ENCODE measurements at regions not wholly inside any gene's neighbourhood (a gene's known extent, or its start where the extent isn't known, plus 50 kb on each side); places are given as distances from the start of the nearest gene placed in this dataset.

GRCh38 chr6:125354649-125355048 lies 52.9 kb upstream of the HDDC2 start:
- peaks cover 0 to 13% of the 10 kb centered on the region in 2 donors for H3K27me3 ChIP-seq (ENCODE audit: control insufficient read depth in 2 of 2, insufficient read depth in 2 of 2, low read length in 2 of 2)
- H3K36me3 ChIP-seq (ENCODE audit: control insufficient read depth in 2 of 2, insufficient read depth in 2 of 2, low read length in 2 of 2), result no peaks in the 10 kb centered on the region
- no peaks in the 10 kb centered on the region for H3K4me1 ChIP-seq (ENCODE audit: control insufficient read depth in 2 of 2, insufficient read depth in 2 of 2, low read length in 2 of 2)
- H3K4me3 ChIP-seq (ENCODE audit: low read length in 2 of 2), result no peak overlapping the region
- peak overlapping the region in 1 of 2 donors; percentile 4 for H3K27ac ChIP-seq (ENCODE audit: low read depth in 2 of 2, low read length in 2 of 2)
- no peaks in the 10 kb centered on the region for H3K9me3 ChIP-seq (ENCODE audit: control insufficient read depth in 2 of 2, low read length in 2 of 2)
- H3K9ac ChIP-seq (ENCODE audit: low read depth in 1 of 2, low read length in 2 of 2), result no peak overlapping the region

- H3K4me1 ChIP-seq (ENCODE audit: control insufficient read depth in 2 of 2, insufficient read depth in 2 of 2, low read length in 2 of 2), result no peaks in the 10 kb centered on the region
- H3K36me3 ChIP-seq (ENCODE audit: control insufficient read depth in 2 of 2, insufficient read depth in 2 of 2, low read length in 2 of 2), result no peaks in the 10 kb centered on the region
- no peak overlapping the region for H3K27ac ChIP-seq (ENCODE audit: low read depth in 2 of 2, low read length in 2 of 2)
- no peaks in the 10 kb centered on the region for H3K9me3 ChIP-seq (ENCODE audit: control insufficient read depth in 2 of 2, low read length in 2 of 2)
- H3K4me3 ChIP-seq (ENCODE audit: low read length in 2 of 2), result no peak overlapping the region
- H3K27me3 ChIP-seq (ENCODE audit: control insufficient read depth in 2 of 2, insufficient read depth in 2 of 2, low read length in 2 of 2), result peaks cover 2 to 13% of the 10 kb centered on the region in 2 donors
- no peak overlapping the region for H3K9ac ChIP-seq (ENCODE audit: low read depth in 1 of 2, low read length in 2 of 2)
Observed at GRCh38 chr6:125356884-125357283, 55.1 kb upstream of the HDDC2 start.

- Histone ChIP-seq H3K27me3 (ENCODE audit: control insufficient read depth in 2 of 2, insufficient read depth in 2 of 2, low read length in 2 of 2) (peaks cover 7 to 16% of the 10 kb centered on the region in 2 donors), H3K27ac (ENCODE audit: low read depth in 2 of 2, low read length in 2 of 2) (peak overlapping the region; percentile 10 to 16), H3K9ac (ENCODE audit: low read depth in 1 of 2, low read length in 2 of 2) (no peak overlapping the region), H3K4me1 (ENCODE audit: control insufficient read depth in 2 of 2, insufficient read depth in 2 of 2, low read length in 2 of 2) (no peaks in the 10 kb centered on the region), H3K4me3 (ENCODE audit: low read length in 2 of 2) (no peak overlapping the region), H3K36me3 (ENCODE audit: control insufficient read depth in 2 of 2, insufficient read depth in 2 of 2, low read length in 2 of 2) (no peaks in the 10 kb centered on the region), H3K9me3 (ENCODE audit: control insufficient read depth in 2 of 2, low read length in 2 of 2) (no peaks in the 10 kb centered on the region)
Observed at GRCh38 chr6:125357515-125358256, 55.9 kb upstream of the HDDC2 start.

- peaks cover 17 to 27% of the 10 kb centered on the region in 2 donors for H3K27me3 ChIP-seq (ENCODE audit: control insufficient read depth in 2 of 2, insufficient read depth in 2 of 2, low read length in 2 of 2)
Observed at GRCh38 chr6:125358898-125359297, 57.1 kb upstream of the HDDC2 start.

GRCh38 chr6:125361868-125362267 lies 60.1 kb upstream of the HDDC2 start:
- no peaks in the 10 kb centered on the region for H3K36me3 ChIP-seq (ENCODE audit: control insufficient read depth in 2 of 2, insufficient read depth in 2 of 2, low read length in 2 of 2)
- no peaks in the 10 kb centered on the region for H3K9me3 ChIP-seq (ENCODE audit: control insufficient read depth in 2 of 2, low read length in 2 of 2)
- peaks cover 0 to 4% of the 10 kb centered on the region in 2 donors for H3K4me1 ChIP-seq (ENCODE audit: control insufficient read depth in 2 of 2, insufficient read depth in 2 of 2, low read length in 2 of 2)
- H3K27ac ChIP-seq (ENCODE audit: low read depth in 2 of 2, low read length in 2 of 2), result no peak overlapping the region
- no peak overlapping the region for H3K4me3 ChIP-seq (ENCODE audit: low read length in 2 of 2)
- H3K9ac ChIP-seq (ENCODE audit: low read depth in 1 of 2, low read length in 2 of 2), result no peak overlapping the region
- peaks cover 20 to 28% of the 10 kb centered on the region in 2 donors for H3K27me3 ChIP-seq (ENCODE audit: control insufficient read depth in 2 of 2, insufficient read depth in 2 of 2, low read length in 2 of 2)

More at GRCh38 chr6:125358898-125359297, 57.1 kb upstream of the HDDC2 start:
- Histone ChIP-seq H3K9ac (ENCODE audit: low read depth in 1 of 2, low read length in 2 of 2) (no peak overlapping the region), H3K36me3 (ENCODE audit: control insufficient read depth in 2 of 2, insufficient read depth in 2 of 2, low read length in 2 of 2) (no peaks in the 10 kb centered on the region), H3K9me3 (ENCODE audit: control insufficient read depth in 2 of 2, low read length in 2 of 2) (no peaks in the 10 kb centered on the region), H3K27ac (ENCODE audit: low read depth in 2 of 2, low read length in 2 of 2) (no peak overlapping the region), H3K4me1 (ENCODE audit: control insufficient read depth in 2 of 2, insufficient read depth in 2 of 2, low read length in 2 of 2) (peaks cover 0 to 4% of the 10 kb centered on the region in 2 donors), H3K4me3 (ENCODE audit: low read length in 2 of 2) (no peak overlapping the region)

GRCh38 chr6:125363039-125363823 lies 61.5 kb upstream of the HDDC2 start:
- Histone ChIP-seq H3K9me3 (ENCODE audit: control insufficient read depth in 2 of 2, low read length in 2 of 2) (no peaks in the 10 kb centered on the region), H3K36me3 (ENCODE audit: control insufficient read depth in 2 of 2, insufficient read depth in 2 of 2, low read length in 2 of 2) (no peaks in the 10 kb centered on the region), H3K4me1 (ENCODE audit: control insufficient read depth in 2 of 2, insufficient read depth in 2 of 2, low read length in 2 of 2) (peaks cover 0 to 4% of the 10 kb centered on the region in 2 donors), H3K27ac (ENCODE audit: low read depth in 2 of 2, low read length in 2 of 2) (no peak overlapping the region), H3K9ac (ENCODE audit: low read depth in 1 of 2, low read length in 2 of 2) (no peak overlapping the region), H3K4me3 (ENCODE audit: low read length in 2 of 2) (peak overlapping the region; percentile 26 to 46), H3K27me3 (ENCODE audit: control insufficient read depth in 2 of 2, insufficient read depth in 2 of 2, low read length in 2 of 2) (peaks cover 20 to 21% of the 10 kb centered on the region in 2 donors)

- H3K4me3 ChIP-seq (ENCODE audit: low read length in 2 of 2), result peak overlapping the region in 1 of 2 donors; percentile 46
- no peaks in the 10 kb centered on the region for H3K9me3 ChIP-seq (ENCODE audit: control insufficient read depth in 2 of 2, low read length in 2 of 2)
- H3K4me1 ChIP-seq (ENCODE audit: control insufficient read depth in 2 of 2, insufficient read depth in 2 of 2, low read length in 2 of 2), result peaks cover 0 to 4% of the 10 kb centered on the region in 2 donors
- H3K36me3 ChIP-seq (ENCODE audit: control insufficient read depth in 2 of 2, insufficient read depth in 2 of 2, low read length in 2 of 2), result no peaks in the 10 kb centered on the region
- H3K27me3 ChIP-seq (ENCODE audit: control insufficient read depth in 2 of 2, insufficient read depth in 2 of 2, low read length in 2 of 2), result peaks cover 20 to 21% of the 10 kb centered on the region in 2 donors
- H3K27ac ChIP-seq (ENCODE audit: low read depth in 2 of 2, low read length in 2 of 2), result no peak overlapping the region
- no peak overlapping the region for H3K9ac ChIP-seq (ENCODE audit: low read depth in 1 of 2, low read length in 2 of 2)
Observed at GRCh38 chr6:125363824-125364165, 62.0 kb upstream of the HDDC2 start.

- Histone ChIP-seq H3K27ac (ENCODE audit: low read depth in 2 of 2, low read length in 2 of 2) (no peak overlapping the region), H3K9me3 (ENCODE audit: control insufficient read depth in 2 of 2, low read length in 2 of 2) (no peaks in the 10 kb centered on the region), H3K4me1 (ENCODE audit: control insufficient read depth in 2 of 2, insufficient read depth in 2 of 2, low read length in 2 of 2) (peaks cover 0 to 4% of the 10 kb centered on the region in 2 donors), H3K9ac (ENCODE audit: low read depth in 1 of 2, low read length in 2 of 2) (no peak overlapping the region), H3K27me3 (ENCODE audit: control insufficient read depth in 2 of 2, insufficient read depth in 2 of 2, low read length in 2 of 2) (peaks cover 20 to 21% of the 10 kb centered on the region in 2 donors), H3K36me3 (ENCODE audit: control insufficient read depth in 2 of 2, insufficient read depth in 2 of 2, low read length in 2 of 2) (no peaks in the 10 kb centered on the region), H3K4me3 (ENCODE audit: low read length in 2 of 2) (no peak overlapping the region)
Observed at GRCh38 chr6:125365230-125365629, 63.5 kb upstream of the HDDC2 start.

- H3K4me3 ChIP-seq (ENCODE audit: low read length in 2 of 2), result no peak overlapping the region
- H3K9me3 ChIP-seq (ENCODE audit: control insufficient read depth in 2 of 2, low read length in 2 of 2), result no peaks in the 10 kb centered on the region
- no peak overlapping the region for H3K27ac ChIP-seq (ENCODE audit: low read depth in 2 of 2, low read length in 2 of 2)
- H3K36me3 ChIP-seq (ENCODE audit: control insufficient read depth in 2 of 2, insufficient read depth in 2 of 2, low read length in 2 of 2), result no peaks in the 10 kb centered on the region
- H3K9ac ChIP-seq (ENCODE audit: low read depth in 1 of 2, low read length in 2 of 2), result no peak overlapping the region
- H3K27me3 ChIP-seq (ENCODE audit: control insufficient read depth in 2 of 2, insufficient read depth in 2 of 2, low read length in 2 of 2), result peaks cover 19 to 21% of the 10 kb centered on the region in 2 donors
- peaks cover 0 to 4% of the 10 kb centered on the region in 2 donors for H3K4me1 ChIP-seq (ENCODE audit: control insufficient read depth in 2 of 2, insufficient read depth in 2 of 2, low read length in 2 of 2)
Observed at GRCh38 chr6:125367036-125367782, 65.4 kb upstream of the HDDC2 start.

GRCh38 chr6:125370343-125370742 lies 68.6 kb upstream of the HDDC2 start:
- Histone ChIP-seq H3K4me3 (ENCODE audit: low read length in 2 of 2) (no peak overlapping the region), H3K4me1 (ENCODE audit: control insufficient read depth in 2 of 2, insufficient read depth in 2 of 2, low read length in 2 of 2) (no peaks in the 10 kb centered on the region), H3K27me3 (ENCODE audit: control insufficient read depth in 2 of 2, insufficient read depth in 2 of 2, low read length in 2 of 2) (peaks cover 2 to 4% of the 10 kb centered on the region in 2 donors), H3K36me3 (ENCODE audit: control insufficient read depth in 2 of 2, insufficient read depth in 2 of 2, low read length in 2 of 2) (no peaks in the 10 kb centered on the region), H3K27ac (ENCODE audit: low read depth in 2 of 2, low read length in 2 of 2) (no peak overlapping the region), H3K9ac (ENCODE audit: low read depth in 1 of 2, low read length in 2 of 2) (no peak overlapping the region), H3K9me3 (ENCODE audit: control insufficient read depth in 2 of 2, low read length in 2 of 2) (no peaks in the 10 kb centered on the region)

Data from mucosa of rectum (tissue), 2 donors.